Testis (tissue), 2 donors: ENCODE measurements at regions not wholly inside any gene's neighbourhood (a gene's known extent, or its start where the extent isn't known, plus 50 kb on each side); places are given as distances from the start of the nearest gene placed in this dataset.

Experiments
- DNase-seq: peaks from one replicate; pipeline ENCODE4 v3.0.0-alpha.2; 2019
- H3K27ac ChIP-seq, 2 donors: fragments of 200-600 bp; sonication (generic); one replicate each; pipeline ENCODE4 v1.5.1; 2019
- H3K27me3 ChIP-seq: fragments of 200-600 bp; sonication (generic); one replicate; pipeline ENCODE4 v1.5.1; 2019
- H3K36me3 ChIP-seq: fragments of 200-600 bp; sonication (generic); one replicate; pipeline ENCODE4 v1.5.1; 2017; ENCODE audit warnings: low read depth; ENCODE audit errors: missing control alignments
- H3K4me1 ChIP-seq: fragments of 200-600 bp; sonication (generic); one replicate; pipeline ENCODE4 v1.5.1; 2019
- H3K4me3 ChIP-seq, 2 donors: fragments of 200-600 bp; sonication (generic); one replicate each; pipeline ENCODE4 v1.5.1; 2017 to 2019
- H3K9me3 ChIP-seq: fragments of 200-600 bp; sonication (generic); one replicate; pipeline ENCODE4 v1.5.1; 2017
- POLR2A ChIP-seq: fragments of 450-650 bp; IDR thresholded peaks from one replicate; pipeline ENCODE4 v1.6.1; 2017; ENCODE audit warnings: antibody characterized with exemption, mild to moderate bottlenecking, moderate library complexity
- WGBS, 2 donors: methylation state at CpG; one replicate each; pipeline ENCODE4 v1.1.5; 2018; 5-methylcytosine and 5-hydroxymethylcytosine counted together
- intact Hi-C: fragments of 100-400 bp; cut with DNase I; formaldehyde crosslinking; loops from one replicate; pipeline ENCODE4 v1.15.1; 2023; ENCODE audit warnings: low total_unique reads
- TF ChIP-seq, protein P1 (sequence below), 3 experiments: fragments of 450-650 bp in 2 of 3; fragments of 200-600 bp in 1 of 3; sonication (generic) in 1 of 3; IDR thresholded peaks; one replicate each; pipeline ENCODE4 v1.5.1; 2016 to 2019; ENCODE audit warnings: antibody characterized with exemption in 3 of 3, mild to moderate bottlenecking in 2 of 3, moderate library complexity in 1 of 3

DNA sequence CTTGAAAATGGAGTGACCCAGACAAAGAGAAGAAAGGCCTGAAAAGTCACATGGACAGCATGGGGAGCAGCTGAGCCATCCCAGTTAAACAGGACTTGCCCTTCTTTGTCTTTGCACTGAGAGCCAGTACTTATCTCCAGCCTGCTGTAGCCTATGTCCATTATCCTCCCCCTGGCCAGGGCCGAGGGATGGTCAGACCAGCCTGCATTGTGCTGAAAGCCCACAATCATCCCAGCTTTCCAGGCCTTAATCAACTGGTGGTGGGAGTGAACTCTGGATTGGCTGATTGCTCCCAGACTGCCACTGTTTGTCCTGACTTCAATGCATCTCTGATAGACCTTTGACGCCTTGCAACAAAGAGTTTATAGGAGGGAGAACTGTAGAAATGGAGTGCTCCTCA lies 453.1 kb downstream of the EPHA5 start:
- Histone ChIP-seq H3K4me3 (no peak overlapping the region), H3K9me3 (no peaks in the 10 kb centered on the region), H3K36me3 (no peaks in the 10 kb centered on the region), H3K4me1 (no peaks in the 10 kb centered on the region), H3K27me3 (no peaks in the 10 kb centered on the region), H3K27ac (no peak overlapping the region)
- DNase-seq: no peak
- intact Hi-C loops: no loop called here
- WGBS, 2 donors: 61 to 79% methylated on average over 2 of the region's 2 CpGs
- no peak for TF ChIP-seq POLR2A
- TF ChIP-seq, protein P1, sequence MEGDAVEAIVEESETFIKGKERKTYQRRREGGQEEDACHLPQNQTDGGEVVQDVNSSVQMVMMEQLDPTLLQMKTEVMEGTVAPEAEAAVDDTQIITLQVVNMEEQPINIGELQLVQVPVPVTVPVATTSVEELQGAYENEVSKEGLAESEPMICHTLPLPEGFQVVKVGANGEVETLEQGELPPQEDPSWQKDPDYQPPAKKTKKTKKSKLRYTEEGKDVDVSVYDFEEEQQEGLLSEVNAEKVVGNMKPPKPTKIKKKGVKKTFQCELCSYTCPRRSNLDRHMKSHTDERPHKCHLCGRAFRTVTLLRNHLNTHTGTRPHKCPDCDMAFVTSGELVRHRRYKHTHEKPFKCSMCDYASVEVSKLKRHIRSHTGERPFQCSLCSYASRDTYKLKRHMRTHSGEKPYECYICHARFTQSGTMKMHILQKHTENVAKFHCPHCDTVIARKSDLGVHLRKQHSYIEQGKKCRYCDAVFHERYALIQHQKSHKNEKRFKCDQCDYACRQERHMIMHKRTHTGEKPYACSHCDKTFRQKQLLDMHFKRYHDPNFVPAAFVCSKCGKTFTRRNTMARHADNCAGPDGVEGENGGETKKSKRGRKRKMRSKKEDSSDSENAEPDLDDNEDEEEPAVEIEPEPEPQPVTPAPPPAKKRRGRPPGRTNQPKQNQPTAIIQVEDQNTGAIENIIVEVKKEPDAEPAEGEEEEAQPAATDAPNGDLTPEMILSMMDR (IDR thresholded peaks at IDR 0.05): no peak

DNA sequence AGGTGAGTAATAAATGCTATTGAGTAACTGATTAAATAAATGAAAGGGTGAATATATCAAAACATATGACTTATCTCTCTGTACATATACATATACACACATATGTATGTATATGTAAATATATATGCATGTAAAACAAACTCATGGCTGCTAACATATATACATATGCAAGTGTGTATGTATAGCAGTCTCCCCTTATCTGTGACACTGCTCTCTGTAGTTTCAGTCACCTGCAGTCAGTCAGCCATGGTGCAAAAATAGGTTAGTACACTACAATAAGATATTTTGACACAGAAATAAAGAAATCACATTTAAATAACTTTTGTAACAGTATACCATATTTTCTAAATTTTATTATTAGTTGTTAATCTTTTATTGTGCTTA lies 467.4 kb downstream of the EPHA5 start:
- Histone ChIP-seq H3K27me3 (no peaks in the 10 kb centered on the region), H3K9me3 (no peaks in the 10 kb centered on the region), H3K4me1 (no peaks in the 10 kb centered on the region), H3K27ac (no peak overlapping the region), H3K4me3 (no peak overlapping the region), H3K36me3 (no peaks in the 10 kb centered on the region)
- intact Hi-C loops: no loop called here
- TF ChIP-seq, protein P1 (IDR thresholded peaks at IDR 0.05): no peak
- TF ChIP-seq POLR2A: no peak
- no peak for DNase-seq

DNA sequence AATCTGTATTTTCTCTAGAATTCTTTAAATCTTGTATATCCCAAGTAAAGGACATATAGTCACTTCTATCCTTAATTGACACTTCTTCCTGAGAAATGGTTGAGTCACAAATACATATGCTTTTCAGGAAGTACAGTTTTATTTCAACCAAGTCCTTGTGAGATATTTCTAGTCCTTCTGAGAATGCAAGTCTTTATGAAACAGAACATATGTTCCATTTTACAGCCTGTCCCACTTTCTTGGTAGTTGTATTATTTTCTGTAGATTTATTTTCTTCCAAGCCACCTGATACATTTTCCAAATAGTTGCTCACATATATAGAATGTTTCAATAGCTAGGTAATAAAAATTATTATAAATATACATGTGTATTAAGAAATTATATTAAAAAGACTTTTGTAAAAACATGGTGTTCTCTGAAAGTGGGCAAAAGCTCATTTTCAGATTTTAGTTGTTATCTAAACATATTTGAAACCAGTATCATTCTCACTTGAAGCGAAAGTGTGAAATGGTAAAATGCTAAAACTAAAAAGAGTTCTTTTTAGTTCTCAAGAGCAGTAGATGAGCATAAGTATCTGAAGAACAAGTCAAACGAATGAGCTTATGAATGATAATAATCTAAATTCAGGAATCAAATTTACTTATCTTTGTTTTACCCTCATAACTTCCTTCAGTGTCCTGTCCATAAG lies 468.0 kb downstream of the EPHA5 start:
- no peak overlapping the region for H3K27ac ChIP-seq
- TF ChIP-seq POLR2A: no peak
- TF ChIP-seq, protein P1 (IDR thresholded peaks at IDR 0.05): no peak
- H3K36me3 ChIP-seq: no peaks in the 10 kb centered on the region
- no peaks in the 10 kb centered on the region for H3K27me3 ChIP-seq
- DNase-seq: no peak
- H3K9me3 ChIP-seq: no peaks in the 10 kb centered on the region
- H3K4me3 ChIP-seq: no peak overlapping the region
- no peaks in the 10 kb centered on the region for H3K4me1 ChIP-seq
- WGBS, 2 donors: 77 to 85% methylated on average over 2 of the region's 2 CpGs
- intact Hi-C loops: no loop called here

DNA sequence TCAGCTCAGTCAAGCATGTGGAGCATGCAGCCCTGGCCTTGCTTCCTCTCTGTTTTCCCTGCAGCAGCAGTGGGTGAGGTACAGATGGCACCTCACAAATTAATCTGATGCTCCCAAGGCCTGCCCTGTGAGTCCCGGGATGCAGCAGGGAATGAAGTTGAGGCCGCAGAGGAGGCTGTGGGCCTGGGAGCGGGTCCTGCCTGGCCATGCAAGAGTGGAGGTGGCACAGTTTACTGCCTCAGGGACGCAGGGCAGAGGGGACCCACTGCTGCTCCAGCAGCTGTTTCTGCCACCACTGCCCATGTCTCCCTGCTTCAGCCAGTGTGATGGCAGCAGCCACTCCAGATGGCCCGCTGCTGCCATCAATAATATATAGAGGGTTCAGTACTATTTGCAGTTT lies 474.6 kb downstream of the EPHA5 start:
- Histone ChIP-seq H3K4me3 (no peak overlapping the region), H3K27ac (no peak overlapping the region), H3K27me3 (no peaks in the 10 kb centered on the region), H3K9me3 (no peaks in the 10 kb centered on the region), H3K36me3 (no peaks in the 10 kb centered on the region), H3K4me1 (no peaks in the 10 kb centered on the region)
- WGBS, 2 donors: 80 to 90% methylated on average over 1 to 5 of the region's 5 CpGs
- TF ChIP-seq, protein P1 (IDR thresholded peaks at IDR 0.05): no peak
- no peak for TF ChIP-seq POLR2A
- no peak for DNase-seq
- intact Hi-C loops: no loop called here

DNA sequence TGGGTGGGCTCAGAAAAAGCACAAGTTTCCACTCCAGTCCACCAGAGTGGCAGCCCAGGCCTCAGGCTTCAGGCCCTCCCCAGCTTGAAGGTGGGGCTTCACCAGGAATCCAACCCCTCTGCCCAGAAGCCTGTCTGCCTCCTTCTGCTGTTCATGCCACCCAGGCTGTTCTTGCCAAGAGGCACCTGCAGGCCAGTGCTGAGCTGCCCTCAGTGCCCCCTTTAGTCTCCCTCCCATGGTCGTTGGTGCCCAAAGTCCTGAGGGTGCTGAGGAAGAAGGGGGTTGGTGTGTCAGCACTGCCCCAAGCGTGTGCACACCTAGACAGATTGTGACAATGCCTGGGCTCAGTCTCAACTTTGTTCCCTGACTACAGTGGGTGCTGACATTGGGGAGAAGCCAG lies 475.3 kb downstream of the EPHA5 start:
- intact Hi-C loops: no loop called here
- WGBS, 2 donors: 92% methylated on average over 2 of the region's 2 CpGs; no CpG with 5 or more reads in 1 of the 2 donors
- DNase-seq: no peak
- no peak overlapping the region for H3K4me3 ChIP-seq
- H3K27ac ChIP-seq: no peak overlapping the region
- H3K36me3 ChIP-seq: no peaks in the 10 kb centered on the region
- no peaks in the 10 kb centered on the region for H3K4me1 ChIP-seq
- TF ChIP-seq, protein P1 (IDR thresholded peaks at IDR 0.05): no peak
- TF ChIP-seq POLR2A: no peak
- no peaks in the 10 kb centered on the region for H3K27me3 ChIP-seq
- no peaks in the 10 kb centered on the region for H3K9me3 ChIP-seq
